ENCODE measurements at regions not wholly inside any gene's neighbourhood (a gene's known extent, or its start where the extent isn't known, plus 50 kb on each side); places are given as distances from the start of the nearest gene placed in this dataset.
"Not testable (repeated sequence)": the region's sequence is repeated elsewhere in the genome, so short reads cannot be mapped to it uniquely, and the experiment has no call there.

- no peak overlapping the region for H3K4me3 ChIP-seq (ENCODE audit: low read length in 3 of 3)
- H3K27me3 ChIP-seq (ENCODE audit: control insufficient read depth in 3 of 3, insufficient read depth in 3 of 3, low read length in 3 of 3) = peaks cover 0 to 8% (median 3%) of the 10 kb centered on the region in 3 donors
- H3K36me3 ChIP-seq (ENCODE audit: control insufficient read depth in 3 of 3, insufficient read depth in 3 of 3, low read length in 3 of 3) = no peaks in the 10 kb centered on the region
- no peaks in the 10 kb centered on the region for H3K9me3 ChIP-seq (ENCODE audit: control insufficient read depth in 3 of 3, low read length in 3 of 3)
- no peaks in the 10 kb centered on the region for H3K4me1 ChIP-seq (ENCODE audit: control insufficient read depth in 3 of 3, insufficient read depth in 3 of 3, low read length in 3 of 3)
- no peak overlapping the region for H3K9ac ChIP-seq (ENCODE audit: low read depth in 1 of 3, low read length in 3 of 3)
- H3K27ac ChIP-seq (ENCODE audit: low read depth, low read length) = no peak overlapping the region
These were observed 68.9 kb upstream of the EEF2KMT start for GRCh38 chr16:5166486-5166885.

- not testable (repeated sequence) for H3K27me3 ChIP-seq (ENCODE audit: control insufficient read depth in 3 of 3, insufficient read depth in 3 of 3, low read length in 3 of 3); H3K4me3 ChIP-seq (ENCODE audit: low read length in 3 of 3); H3K9me3 ChIP-seq (ENCODE audit: control insufficient read depth in 3 of 3, low read length in 3 of 3); H3K4me1 ChIP-seq (ENCODE audit: control insufficient read depth in 3 of 3, insufficient read depth in 3 of 3, low read length in 3 of 3); H3K27ac ChIP-seq (ENCODE audit: low read depth, low read length); H3K9ac ChIP-seq (ENCODE audit: low read depth in 1 of 3, low read length in 3 of 3); H3K36me3 ChIP-seq (ENCODE audit: control insufficient read depth in 3 of 3, insufficient read depth in 3 of 3, low read length in 3 of 3)
These were observed 67.8 kb upstream of the EEF2KMT start for GRCh38 chr16:5165429-5165828.

- H3K9ac ChIP-seq (ENCODE audit: low read depth in 1 of 3, low read length in 3 of 3); H3K36me3 ChIP-seq (ENCODE audit: control insufficient read depth in 3 of 3, insufficient read depth in 3 of 3, low read length in 3 of 3); H3K4me3 ChIP-seq (ENCODE audit: low read length in 3 of 3); H3K27me3 ChIP-seq (ENCODE audit: control insufficient read depth in 3 of 3, insufficient read depth in 3 of 3, low read length in 3 of 3); H3K27ac ChIP-seq (ENCODE audit: low read depth, low read length); H3K9me3 ChIP-seq (ENCODE audit: control insufficient read depth in 3 of 3, low read length in 3 of 3); H3K4me1 ChIP-seq (ENCODE audit: control insufficient read depth in 3 of 3, insufficient read depth in 3 of 3, low read length in 3 of 3): not testable (repeated sequence)
These were observed 65.2 kb upstream of the EEF2KMT start for GRCh38 chr16:5162801-5163200.

GRCh38 chr16:5161888-5162287, 64.3 kb upstream of the EEF2KMT start:
- H3K27ac ChIP-seq (ENCODE audit: low read depth, low read length) = not testable (repeated sequence)

GRCh38 chr16:5160010-5160409, 62.4 kb upstream of the EEF2KMT start:
- H3K27ac ChIP-seq (ENCODE audit: low read depth, low read length); H3K9me3 ChIP-seq (ENCODE audit: control insufficient read depth in 3 of 3, low read length in 3 of 3); H3K36me3 ChIP-seq (ENCODE audit: control insufficient read depth in 3 of 3, insufficient read depth in 3 of 3, low read length in 3 of 3); H3K4me3 ChIP-seq (ENCODE audit: low read length in 3 of 3); H3K9ac ChIP-seq (ENCODE audit: low read depth in 1 of 3, low read length in 3 of 3); H3K4me1 ChIP-seq (ENCODE audit: control insufficient read depth in 3 of 3, insufficient read depth in 3 of 3, low read length in 3 of 3); H3K27me3 ChIP-seq (ENCODE audit: control insufficient read depth in 3 of 3, insufficient read depth in 3 of 3, low read length in 3 of 3): not testable (repeated sequence)

More at GRCh38 chr16:5161888-5162287, 64.3 kb upstream of the EEF2KMT start:
- not testable (repeated sequence) for H3K9me3 ChIP-seq (ENCODE audit: control insufficient read depth in 3 of 3, low read length in 3 of 3); H3K27me3 ChIP-seq (ENCODE audit: control insufficient read depth in 3 of 3, insufficient read depth in 3 of 3, low read length in 3 of 3); H3K36me3 ChIP-seq (ENCODE audit: control insufficient read depth in 3 of 3, insufficient read depth in 3 of 3, low read length in 3 of 3); H3K4me3 ChIP-seq (ENCODE audit: low read length in 3 of 3); H3K4me1 ChIP-seq (ENCODE audit: control insufficient read depth in 3 of 3, insufficient read depth in 3 of 3, low read length in 3 of 3); H3K9ac ChIP-seq (ENCODE audit: low read depth in 1 of 3, low read length in 3 of 3)

GRCh38 chr16:5159537-5159936, 61.9 kb upstream of the EEF2KMT start:
- H3K9ac ChIP-seq (ENCODE audit: low read depth in 1 of 3, low read length in 3 of 3); H3K27me3 ChIP-seq (ENCODE audit: control insufficient read depth in 3 of 3, insufficient read depth in 3 of 3, low read length in 3 of 3); H3K4me1 ChIP-seq (ENCODE audit: control insufficient read depth in 3 of 3, insufficient read depth in 3 of 3, low read length in 3 of 3); H3K36me3 ChIP-seq (ENCODE audit: control insufficient read depth in 3 of 3, insufficient read depth in 3 of 3, low read length in 3 of 3); H3K9me3 ChIP-seq (ENCODE audit: control insufficient read depth in 3 of 3, low read length in 3 of 3); H3K27ac ChIP-seq (ENCODE audit: low read depth, low read length); H3K4me3 ChIP-seq (ENCODE audit: low read length in 3 of 3): not testable (repeated sequence)

GRCh38 chr16:5158494-5158893, 60.9 kb upstream of the EEF2KMT start:
- Histone ChIP-seq H3K27me3 (ENCODE audit: control insufficient read depth in 3 of 3, insufficient read depth in 3 of 3, low read length in 3 of 3) (no peaks in the 10 kb centered on the region), H3K4me3 (ENCODE audit: low read length in 3 of 3) (no peak overlapping the region), H3K4me1 (ENCODE audit: control insufficient read depth in 3 of 3, insufficient read depth in 3 of 3, low read length in 3 of 3) (no peaks in the 10 kb centered on the region), H3K9ac (ENCODE audit: low read depth in 1 of 3, low read length in 3 of 3) (no peak overlapping the region), H3K36me3 (ENCODE audit: control insufficient read depth in 3 of 3, insufficient read depth in 3 of 3, low read length in 3 of 3) (no peaks in the 10 kb centered on the region), H3K27ac (ENCODE audit: low read depth, low read length) (no peak overlapping the region), H3K9me3 (ENCODE audit: control insufficient read depth in 3 of 3, low read length in 3 of 3) (no peaks in the 10 kb centered on the region)

- H3K4me1 ChIP-seq (ENCODE audit: control insufficient read depth in 3 of 3, insufficient read depth in 3 of 3, low read length in 3 of 3); H3K9ac ChIP-seq (ENCODE audit: low read depth in 1 of 3, low read length in 3 of 3); H3K27ac ChIP-seq (ENCODE audit: low read depth, low read length); H3K9me3 ChIP-seq (ENCODE audit: control insufficient read depth in 3 of 3, low read length in 3 of 3); H3K36me3 ChIP-seq (ENCODE audit: control insufficient read depth in 3 of 3, insufficient read depth in 3 of 3, low read length in 3 of 3); H3K27me3 ChIP-seq (ENCODE audit: control insufficient read depth in 3 of 3, insufficient read depth in 3 of 3, low read length in 3 of 3); H3K4me3 ChIP-seq (ENCODE audit: low read length in 3 of 3): not testable (repeated sequence)
These were observed 58.9 kb upstream of the EEF2KMT start for GRCh38 chr16:5156486-5156885.

- H3K4me3 ChIP-seq (ENCODE audit: low read length in 3 of 3); H3K27me3 ChIP-seq (ENCODE audit: control insufficient read depth in 3 of 3, insufficient read depth in 3 of 3, low read length in 3 of 3); H3K36me3 ChIP-seq (ENCODE audit: control insufficient read depth in 3 of 3, insufficient read depth in 3 of 3, low read length in 3 of 3); H3K4me1 ChIP-seq (ENCODE audit: control insufficient read depth in 3 of 3, insufficient read depth in 3 of 3, low read length in 3 of 3); H3K9me3 ChIP-seq (ENCODE audit: control insufficient read depth in 3 of 3, low read length in 3 of 3); H3K9ac ChIP-seq (ENCODE audit: low read depth in 1 of 3, low read length in 3 of 3); H3K27ac ChIP-seq (ENCODE audit: low read depth, low read length): not testable (repeated sequence)
These were observed 56.4 kb upstream of the EEF2KMT start for GRCh38 chr16:5154006-5154405.

GRCh38 chr16:5151409-5151808, 53.8 kb upstream of the EEF2KMT start:
- not testable (repeated sequence) for H3K4me1 ChIP-seq (ENCODE audit: control insufficient read depth in 3 of 3, insufficient read depth in 3 of 3, low read length in 3 of 3); H3K27ac ChIP-seq (ENCODE audit: low read depth, low read length)

More at GRCh38 chr16:5151409-5151808, 53.8 kb upstream of the EEF2KMT start:
- not testable (repeated sequence) for H3K36me3 ChIP-seq (ENCODE audit: control insufficient read depth in 3 of 3, insufficient read depth in 3 of 3, low read length in 3 of 3); H3K4me3 ChIP-seq (ENCODE audit: low read length in 3 of 3); H3K27me3 ChIP-seq (ENCODE audit: control insufficient read depth in 3 of 3, insufficient read depth in 3 of 3, low read length in 3 of 3); H3K9ac ChIP-seq (ENCODE audit: low read depth in 1 of 3, low read length in 3 of 3); H3K9me3 ChIP-seq (ENCODE audit: control insufficient read depth in 3 of 3, low read length in 3 of 3)
